ENCODE measurements at regions not wholly inside any gene's neighbourhood (a gene's known extent, or its start where the extent isn't known, plus 50 kb on each side); places are given as distances from the start of the nearest gene placed in this dataset.

GRCh38 chr2:19132967-19133366 lies 225.5 kb downstream of the OSR1 start:
- DNase-seq, result no peak

GRCh38 chr2:19131871-19132270 lies 226.6 kb downstream of the OSR1 start:
- DNase-seq, result no peak

GRCh38 chr2:19128148-19128547 lies 230.3 kb downstream of the OSR1 start:
- DNase-seq, result no peak

GRCh38 chr2:19127616-19128015 lies 230.8 kb downstream of the OSR1 start:
- no peak for DNase-seq

GRCh38 chr2:19125901-19126680 lies 232.3 kb downstream of the OSR1 start:
- no peak for DNase-seq

- no peak for DNase-seq
These were observed 234.3 kb downstream of the OSR1 start for GRCh38 chr2:19124135-19124534.

GRCh38 chr2:19123556-19123955 lies 234.9 kb downstream of the OSR1 start:
- DNase-seq, result no peak

GRCh38 chr2:19122220-19122619 lies 236.2 kb downstream of the OSR1 start:
- no peak for DNase-seq

- peak; percentile 64 for DNase-seq
These were observed 237.3 kb downstream of the OSR1 start for GRCh38 chr2:19120941-19121750.

- DNase-seq, result peak; percentile 25
These were observed 238.2 kb downstream of the OSR1 start for GRCh38 chr2:19120181-19120580.

- peak; percentile 86 for DNase-seq
These were observed 239.0 kb downstream of the OSR1 start for GRCh38 chr2:19119326-19120001.

- DNase-seq, result no peak
These were observed 241.5 kb downstream of the OSR1 start for GRCh38 chr2:19116918-19117317.

GRCh38 chr2:19114754-19115231 lies 243.6 kb downstream of the OSR1 start:
- DNase-seq, result no peak

GRCh38 chr2:19114126-19114525 lies 244.3 kb downstream of the OSR1 start:
- DNase-seq, result no peak

GRCh38 chr2:19111354-19111753 lies 247.1 kb downstream of the OSR1 start:
- DNase-seq, result no peak

GRCh38 chr2:19109518-19109917 lies 248.9 kb downstream of the OSR1 start:
- no peak for DNase-seq

GRCh38 chr2:19106376-19106775 lies 252.0 kb downstream of the OSR1 start:
- no peak for DNase-seq

GRCh38 chr2:19104503-19104902 lies 253.9 kb downstream of the OSR1 start:
- no peak for DNase-seq

- DNase-seq, result no peak
These were observed 255.6 kb downstream of the OSR1 start for GRCh38 chr2:19102696-19103423.

- DNase-seq, result no peak
These were observed 256.5 kb downstream of the OSR1 start for GRCh38 chr2:19101968-19102367.

- no peak for DNase-seq
These were observed 257.9 kb downstream of the OSR1 start for GRCh38 chr2:19100570-19100969.

GRCh38 chr2:19099181-19099580 lies 259.2 kb downstream of the OSR1 start:
- DNase-seq, result no peak
